HepG2 (cell line): ENCODE measurements at regions not wholly inside any gene's neighbourhood (a gene's known extent, or its start where the extent isn't known, plus 50 kb on each side); places are given as distances from the start of the nearest gene placed in this dataset.

ENCODE experiments used
- KDM5A ChIP-seq: fragments of 200-600 bp; sonication (generic); IDR thresholded peaks from 2 replicates; pipeline ENCODE4 v1.7.0; 2018; ENCODE audit warnings: antibody characterized with exemption, mild to moderate bottlenecking, low read length, borderline replicate concordance
- KDM5B ChIP-seq: sonication (generic); formaldehyde crosslinking; IDR thresholded peaks from 2 replicates; pipeline ENCODE4 v1.4.0; 2020; ENCODE audit warnings: missing genetic modification reagents, mild to moderate bottlenecking, borderline replicate concordance
- MBNL3 ChIP-seq: fragments of 250-450 bp; sonication (Bioruptor Pico); conservative IDR thresholded peaks from 2 replicates; pipeline ENCODE4 v1.8.0; 2022; ENCODE audit warnings: mild to moderate bottlenecking, inconsistent platforms
- PHF21A ChIP-seq: sonication (generic); formaldehyde crosslinking; IDR thresholded peaks from 2 replicates; pipeline ENCODE4 v1.5.0; 2020; ENCODE audit warnings: mild to moderate bottlenecking, missing genetic modification reagents
- ZNF264 ChIP-seq: sonication (generic); formaldehyde crosslinking; IDR thresholded peaks from 2 replicates; pipeline ENCODE4 v1.4.0; 2020; ENCODE audit warnings: missing genetic modification reagents
- ZNF367 ChIP-seq: sonication (generic); formaldehyde crosslinking; IDR thresholded peaks from 2 replicates; pipeline ENCODE4 v1.4.0; 2020; ENCODE audit warnings: missing genetic modification reagents, borderline replicate concordance
- TF ChIP-seq, protein P1 (sequence below): sonication (generic); formaldehyde crosslinking; IDR thresholded peaks from 2 replicates; pipeline ENCODE4 v1.5.0; 2020; ENCODE audit warnings: mild to moderate bottlenecking, missing genetic modification reagents, moderate library complexity
- TF ChIP-seq, protein P2 (sequence below): sonication (generic); formaldehyde crosslinking; IDR thresholded peaks from 2 replicates; pipeline ENCODE4 v1.8.1; 2022; ENCODE audit warnings: low read depth, mild to moderate bottlenecking, missing genetic modification reagents

DNA sequence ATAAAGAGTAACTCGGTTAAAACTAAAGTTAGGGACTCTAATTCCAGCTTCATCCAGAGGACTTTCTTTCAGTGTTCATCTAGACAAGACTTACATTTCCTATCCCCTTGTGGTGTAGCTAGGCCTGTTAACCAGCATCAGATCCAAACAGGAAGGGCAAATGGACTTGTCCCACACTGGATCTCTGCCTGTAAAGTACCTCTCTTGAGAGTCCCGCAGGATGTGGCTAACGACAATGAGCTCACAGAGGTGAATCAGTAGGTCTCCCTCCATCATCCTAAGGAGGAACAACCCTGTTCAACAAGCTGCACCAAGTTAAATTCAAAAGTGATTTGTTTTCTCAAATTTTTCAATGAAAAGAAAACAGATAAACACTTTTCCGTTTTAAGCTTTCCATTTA is 412.3 kb upstream of the RGPD4 start:
- TF ChIP-seq, protein P1, sequence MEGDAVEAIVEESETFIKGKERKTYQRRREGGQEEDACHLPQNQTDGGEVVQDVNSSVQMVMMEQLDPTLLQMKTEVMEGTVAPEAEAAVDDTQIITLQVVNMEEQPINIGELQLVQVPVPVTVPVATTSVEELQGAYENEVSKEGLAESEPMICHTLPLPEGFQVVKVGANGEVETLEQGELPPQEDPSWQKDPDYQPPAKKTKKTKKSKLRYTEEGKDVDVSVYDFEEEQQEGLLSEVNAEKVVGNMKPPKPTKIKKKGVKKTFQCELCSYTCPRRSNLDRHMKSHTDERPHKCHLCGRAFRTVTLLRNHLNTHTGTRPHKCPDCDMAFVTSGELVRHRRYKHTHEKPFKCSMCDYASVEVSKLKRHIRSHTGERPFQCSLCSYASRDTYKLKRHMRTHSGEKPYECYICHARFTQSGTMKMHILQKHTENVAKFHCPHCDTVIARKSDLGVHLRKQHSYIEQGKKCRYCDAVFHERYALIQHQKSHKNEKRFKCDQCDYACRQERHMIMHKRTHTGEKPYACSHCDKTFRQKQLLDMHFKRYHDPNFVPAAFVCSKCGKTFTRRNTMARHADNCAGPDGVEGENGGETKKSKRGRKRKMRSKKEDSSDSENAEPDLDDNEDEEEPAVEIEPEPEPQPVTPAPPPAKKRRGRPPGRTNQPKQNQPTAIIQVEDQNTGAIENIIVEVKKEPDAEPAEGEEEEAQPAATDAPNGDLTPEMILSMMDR (CRISPR knock-in tag), result no peak
- TF ChIP-seq KDM5B (CRISPR knock-in tag), result no peak
- TF ChIP-seq ZNF264, result no peak
- TF ChIP-seq MBNL3 (CRISPR knock-in tag), result no peak
- TF ChIP-seq KDM5A, result no peak
- TF ChIP-seq, protein P2, sequence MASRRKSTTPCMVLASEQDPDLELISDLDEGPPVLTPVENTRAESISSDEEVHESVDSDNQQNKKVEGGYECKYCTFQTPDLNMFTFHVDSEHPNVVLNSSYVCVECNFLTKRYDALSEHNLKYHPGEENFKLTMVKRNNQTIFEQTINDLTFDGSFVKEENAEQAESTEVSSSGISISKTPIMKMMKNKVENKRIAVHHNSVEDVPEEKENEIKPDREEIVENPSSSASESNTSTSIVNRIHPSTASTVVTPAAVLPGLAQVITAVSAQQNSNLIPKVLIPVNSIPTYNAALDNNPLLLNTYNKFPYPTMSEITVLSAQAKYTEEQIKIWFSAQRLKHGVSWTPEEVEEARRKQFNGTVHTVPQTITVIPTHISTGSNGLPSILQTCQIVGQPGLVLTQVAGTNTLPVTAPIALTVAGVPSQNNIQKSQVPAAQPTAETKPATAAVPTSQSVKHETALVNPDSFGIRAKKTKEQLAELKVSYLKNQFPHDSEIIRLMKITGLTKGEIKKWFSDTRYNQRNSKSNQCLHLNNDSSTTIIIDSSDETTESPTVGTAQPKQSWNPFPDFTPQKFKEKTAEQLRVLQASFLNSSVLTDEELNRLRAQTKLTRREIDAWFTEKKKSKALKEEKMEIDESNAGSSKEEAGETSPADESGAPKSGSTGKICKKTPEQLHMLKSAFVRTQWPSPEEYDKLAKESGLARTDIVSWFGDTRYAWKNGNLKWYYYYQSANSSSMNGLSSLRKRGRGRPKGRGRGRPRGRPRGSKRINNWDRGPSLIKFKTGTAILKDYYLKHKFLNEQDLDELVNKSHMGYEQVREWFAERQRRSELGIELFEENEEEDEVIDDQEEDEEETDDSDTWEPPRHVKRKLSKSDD (CRISPR knock-in tag), result no peak
- TF ChIP-seq ZNF367, result no peak
- TF ChIP-seq PHF21A (CRISPR knock-in tag), result no peak
